ENCODE measurements at regions not wholly inside any gene's neighbourhood (a gene's known extent, or its start where the extent isn't known, plus 50 kb on each side); places are given as distances from the start of the nearest gene placed in this dataset.

DNA sequence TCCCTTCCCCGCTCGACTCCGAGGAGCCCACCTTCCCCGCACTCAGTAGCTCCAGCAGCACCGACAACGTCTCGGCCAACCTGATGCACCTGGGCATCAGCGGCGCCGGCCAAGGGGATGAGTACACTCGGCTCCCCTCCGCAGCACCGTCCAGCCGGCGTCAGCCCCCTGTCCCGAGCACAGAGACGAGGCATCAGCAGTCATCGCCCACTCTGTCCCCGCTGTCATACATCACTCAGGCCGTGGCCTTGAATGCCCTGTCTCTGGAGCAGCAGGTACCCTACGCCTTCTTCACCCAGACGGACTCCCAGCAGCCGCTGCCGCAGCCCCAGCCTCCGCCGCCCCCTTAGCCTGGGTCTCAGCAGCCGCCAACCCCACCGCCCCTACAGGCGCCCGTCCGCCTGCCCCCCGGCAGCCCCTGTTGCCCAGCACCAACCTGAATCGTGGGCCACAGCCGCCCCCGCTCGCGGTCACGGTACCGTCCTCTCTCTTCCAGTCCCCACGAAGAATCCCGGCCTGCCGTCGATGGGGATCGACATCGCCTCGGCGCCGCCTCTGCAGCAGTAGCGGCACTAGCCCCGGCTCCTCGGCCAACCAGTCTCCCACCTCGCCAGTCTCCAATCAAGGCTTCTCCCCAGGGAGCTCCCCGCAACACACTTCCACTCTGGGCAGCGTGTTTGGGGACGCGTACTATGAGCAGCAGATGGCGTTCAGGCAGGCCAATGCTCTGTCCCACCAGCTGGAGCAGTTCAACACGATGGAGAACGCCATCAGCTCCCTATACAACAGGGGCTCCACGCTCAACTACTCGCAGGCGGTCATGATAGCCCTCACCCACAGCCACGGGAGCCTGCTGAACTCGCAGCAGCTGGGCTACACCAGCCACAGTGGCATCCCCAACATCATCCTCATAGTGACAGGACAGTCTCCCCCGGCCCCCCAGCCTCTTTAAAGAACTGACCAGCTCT lies 1195.9 kb upstream of the CHAC2 start:
- 97% methylated on average over 65 of the region's 65 CpGs for WGBS
- H3K27me3 ChIP-seq (ENCODE audit: control insufficient read depth in 2 of 2, insufficient read depth in 1 of 2, low read length in 1 of 2) = no peaks in the 10 kb centered on the region
- peaks cover 2 to 25% of the 10 kb centered on the region in 2 donors for H3K9me3 ChIP-seq (ENCODE audit: control insufficient read depth in 2 of 2, insufficient read depth in 1 of 2, low read length in 1 of 2)
- DNase-seq (ENCODE audit: low read depth in 6 of 9, low spot score in 9 of 9) = no peak
- no peaks in the 10 kb centered on the region for H3K4me1 ChIP-seq (ENCODE audit: control insufficient read depth in 2 of 2, insufficient read depth in 2 of 2, low read length in 2 of 2)
- no peak overlapping the region for H3K4me3 ChIP-seq (ENCODE audit: low read length in 2 of 2)
- no peaks in the 10 kb centered on the region for H3K36me3 ChIP-seq (ENCODE audit: control insufficient read depth in 2 of 2, insufficient read depth in 2 of 2, low read length in 1 of 2)
- H3K27ac ChIP-seq (ENCODE audit: low read depth in 1 of 2, low read length in 1 of 2) = no peak overlapping the region

- Histone ChIP-seq H3K4me3 (ENCODE audit: low read length in 2 of 2) (no peak overlapping the region), H3K36me3 (ENCODE audit: control insufficient read depth in 2 of 2, insufficient read depth in 2 of 2, low read length in 1 of 2) (no peaks in the 10 kb centered on the region), H3K4me1 (ENCODE audit: control insufficient read depth in 2 of 2, insufficient read depth in 2 of 2, low read length in 2 of 2) (no peaks in the 10 kb centered on the region), H3K9me3 (ENCODE audit: control insufficient read depth in 2 of 2, insufficient read depth in 1 of 2, low read length in 1 of 2) (peaks cover 2 to 25% of the 10 kb centered on the region in 2 donors), H3K27me3 (ENCODE audit: control insufficient read depth in 2 of 2, insufficient read depth in 1 of 2, low read length in 1 of 2) (no peaks in the 10 kb centered on the region), H3K27ac (ENCODE audit: low read depth in 1 of 2, low read length in 1 of 2) (no peak overlapping the region)
- no peak for DNase-seq (ENCODE audit: low read depth in 6 of 9, low spot score in 9 of 9)
- WGBS = 98% methylated on average over 19 of the region's 19 CpGs
Observed at GRCh38 chr2:52570716-52571115, 1196.9 kb upstream of the CHAC2 start.

GRCh38 chr2:52563151-52563550 lies 1204.5 kb upstream of the CHAC2 start:
- 96% methylated on average over 3 of the region's 3 CpGs for WGBS
- Histone ChIP-seq H3K4me1 (ENCODE audit: control insufficient read depth in 2 of 2, insufficient read depth in 2 of 2, low read length in 2 of 2) (no peaks in the 10 kb centered on the region), H3K9me3 (ENCODE audit: control insufficient read depth in 2 of 2, insufficient read depth in 1 of 2, low read length in 1 of 2) (no peaks in the 10 kb centered on the region), H3K36me3 (ENCODE audit: control insufficient read depth in 2 of 2, insufficient read depth in 2 of 2, low read length in 1 of 2) (no peaks in the 10 kb centered on the region), H3K27ac (ENCODE audit: low read depth in 1 of 2, low read length in 1 of 2) (no peak overlapping the region), H3K27me3 (ENCODE audit: control insufficient read depth in 2 of 2, insufficient read depth in 1 of 2, low read length in 1 of 2) (no peaks in the 10 kb centered on the region), H3K4me3 (ENCODE audit: low read length in 2 of 2) (no peak overlapping the region)
- no peak for DNase-seq (ENCODE audit: low read depth in 6 of 9, low spot score in 9 of 9)

DNA sequence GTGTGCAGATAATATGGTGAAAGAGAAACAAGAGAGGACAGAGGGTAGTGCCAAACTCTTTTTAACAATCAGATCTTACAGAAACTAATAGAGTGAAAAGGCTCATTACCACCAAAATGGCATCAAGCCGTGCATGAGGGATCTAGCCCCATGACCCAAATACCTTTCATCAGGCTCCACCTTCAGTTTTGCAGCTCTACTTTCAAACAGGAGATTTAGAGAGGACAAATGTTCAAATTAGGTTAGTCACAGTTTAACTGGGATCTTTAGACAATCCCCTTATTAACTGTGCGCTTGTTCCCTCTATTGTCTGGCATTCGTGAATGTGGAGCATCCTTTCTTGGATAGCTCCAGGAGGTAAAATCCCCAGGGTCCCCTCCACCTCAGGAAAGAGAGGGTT lies 1209.3 kb upstream of the CHAC2 start:
- 89% methylated on average over 3 of the region's 3 CpGs for WGBS
- no peaks in the 10 kb centered on the region for H3K9me3 ChIP-seq (ENCODE audit: control insufficient read depth in 2 of 2, insufficient read depth in 1 of 2, low read length in 1 of 2)
- no peaks in the 10 kb centered on the region for H3K27me3 ChIP-seq (ENCODE audit: control insufficient read depth in 2 of 2, insufficient read depth in 1 of 2, low read length in 1 of 2)
- H3K4me3 ChIP-seq (ENCODE audit: low read length in 2 of 2) = no peak overlapping the region
- no peak overlapping the region for H3K27ac ChIP-seq (ENCODE audit: low read depth in 1 of 2, low read length in 1 of 2)
- no peak for DNase-seq (ENCODE audit: low read depth in 6 of 9, low spot score in 9 of 9)
- no peaks in the 10 kb centered on the region for H3K4me1 ChIP-seq (ENCODE audit: control insufficient read depth in 2 of 2, insufficient read depth in 2 of 2, low read length in 2 of 2)
- H3K36me3 ChIP-seq (ENCODE audit: control insufficient read depth in 2 of 2, insufficient read depth in 2 of 2, low read length in 1 of 2) = no peaks in the 10 kb centered on the region

GRCh38 chr2:52542297-52542696 lies 1225.3 kb upstream of the CHAC2 start:
- Histone ChIP-seq H3K4me1 (ENCODE audit: control insufficient read depth in 2 of 2, insufficient read depth in 2 of 2, low read length in 2 of 2) (no peaks in the 10 kb centered on the region), H3K27me3 (ENCODE audit: control insufficient read depth in 2 of 2, insufficient read depth in 1 of 2, low read length in 1 of 2) (no peaks in the 10 kb centered on the region), H3K9me3 (ENCODE audit: control insufficient read depth in 2 of 2, insufficient read depth in 1 of 2, low read length in 1 of 2) (peaks cover 1 to 19% of the 10 kb centered on the region in 2 donors), H3K4me3 (ENCODE audit: low read length in 2 of 2) (no peak overlapping the region), H3K27ac (ENCODE audit: low read depth in 1 of 2, low read length in 1 of 2) (no peak overlapping the region), H3K36me3 (ENCODE audit: control insufficient read depth in 2 of 2, insufficient read depth in 2 of 2, low read length in 1 of 2) (no peaks in the 10 kb centered on the region)
- DNase-seq (ENCODE audit: low read depth in 6 of 9, low spot score in 9 of 9) = no peak
- WGBS = 94% methylated on average over 10 of the region's 10 CpGs

DNA sequence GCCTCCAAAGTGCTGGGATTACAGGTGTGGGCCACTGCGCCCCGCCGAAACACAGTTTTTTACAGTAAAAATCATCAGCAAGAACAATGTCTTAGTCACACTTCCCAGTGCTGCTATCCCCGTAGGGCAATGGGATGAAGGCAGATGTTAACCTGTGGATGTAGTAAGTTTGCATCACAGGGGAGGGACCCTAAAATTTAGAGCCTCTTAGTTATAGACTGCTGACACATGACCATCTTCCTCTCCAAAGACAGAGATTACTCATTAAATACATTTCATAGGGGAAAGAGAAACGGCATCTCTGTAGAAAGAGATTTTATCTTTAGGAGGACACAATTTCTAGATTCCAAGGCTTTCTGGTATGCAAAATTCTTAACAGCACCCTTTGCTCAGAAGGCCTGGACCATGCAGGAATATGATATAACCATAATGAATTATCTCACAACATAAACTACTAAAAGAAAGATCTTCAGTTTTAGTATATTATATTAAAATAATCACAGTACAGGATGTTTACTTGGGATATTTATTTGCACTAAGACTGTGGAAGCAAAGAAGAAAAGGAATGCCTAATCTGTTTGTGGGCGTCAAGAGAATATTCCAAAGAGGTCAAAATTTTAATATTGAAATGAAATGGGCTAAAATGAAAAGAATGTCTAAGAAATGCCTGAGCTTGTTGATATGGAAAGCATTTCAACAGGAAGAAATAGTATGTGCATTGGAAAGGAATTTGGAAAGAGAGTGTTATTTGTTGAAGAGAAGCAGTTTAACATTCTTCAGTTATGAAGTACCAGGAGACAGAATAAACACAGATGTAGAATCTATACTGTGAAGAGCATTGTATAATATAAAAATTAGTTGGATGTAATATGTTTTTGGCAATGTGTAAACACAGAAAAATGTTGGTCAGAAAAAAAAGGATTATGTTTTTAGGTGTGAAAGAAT lies 1228.3 kb upstream of the CHAC2 start:
- no peaks in the 10 kb centered on the region for H3K4me1 ChIP-seq (ENCODE audit: control insufficient read depth in 2 of 2, insufficient read depth in 2 of 2, low read length in 2 of 2)
- 94% methylated on average over 6 of the region's 6 CpGs for WGBS
- peaks cover 0 to 10% of the 10 kb centered on the region in 2 donors for H3K9me3 ChIP-seq (ENCODE audit: control insufficient read depth in 2 of 2, insufficient read depth in 1 of 2, low read length in 1 of 2)
- H3K4me3 ChIP-seq (ENCODE audit: low read length in 2 of 2) = no peak overlapping the region
- DNase-seq (ENCODE audit: low read depth in 6 of 9, low spot score in 9 of 9) = no peak
- no peaks in the 10 kb centered on the region for H3K27me3 ChIP-seq (ENCODE audit: control insufficient read depth in 2 of 2, insufficient read depth in 1 of 2, low read length in 1 of 2)
- no peak overlapping the region for H3K27ac ChIP-seq (ENCODE audit: low read depth in 1 of 2, low read length in 1 of 2)
- no peaks in the 10 kb centered on the region for H3K36me3 ChIP-seq (ENCODE audit: control insufficient read depth in 2 of 2, insufficient read depth in 2 of 2, low read length in 1 of 2)

DNA sequence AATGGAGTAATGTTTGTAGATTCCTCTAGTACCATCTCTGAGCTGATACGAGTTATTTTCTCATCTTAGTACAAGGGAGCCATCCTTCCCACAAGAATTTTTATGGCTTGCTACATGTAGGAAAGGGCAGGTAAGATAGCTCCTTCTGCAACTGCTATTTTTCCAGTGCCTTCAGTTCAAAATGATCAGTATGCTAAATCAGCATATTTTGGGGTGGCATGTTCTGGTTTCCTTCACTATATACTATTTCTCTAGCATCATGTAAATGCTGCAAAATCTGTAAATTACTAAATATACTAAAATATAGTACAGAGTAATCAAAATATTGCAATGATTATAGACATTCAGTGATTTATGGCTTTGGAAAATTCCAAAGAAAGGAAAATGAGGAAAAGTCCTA lies 1230.0 kb upstream of the CHAC2 start:
- 65% methylated on average over 1 of the region's 1 CpG for WGBS
- no peaks in the 10 kb centered on the region for H3K36me3 ChIP-seq (ENCODE audit: control insufficient read depth in 2 of 2, insufficient read depth in 2 of 2, low read length in 1 of 2)

DNA sequence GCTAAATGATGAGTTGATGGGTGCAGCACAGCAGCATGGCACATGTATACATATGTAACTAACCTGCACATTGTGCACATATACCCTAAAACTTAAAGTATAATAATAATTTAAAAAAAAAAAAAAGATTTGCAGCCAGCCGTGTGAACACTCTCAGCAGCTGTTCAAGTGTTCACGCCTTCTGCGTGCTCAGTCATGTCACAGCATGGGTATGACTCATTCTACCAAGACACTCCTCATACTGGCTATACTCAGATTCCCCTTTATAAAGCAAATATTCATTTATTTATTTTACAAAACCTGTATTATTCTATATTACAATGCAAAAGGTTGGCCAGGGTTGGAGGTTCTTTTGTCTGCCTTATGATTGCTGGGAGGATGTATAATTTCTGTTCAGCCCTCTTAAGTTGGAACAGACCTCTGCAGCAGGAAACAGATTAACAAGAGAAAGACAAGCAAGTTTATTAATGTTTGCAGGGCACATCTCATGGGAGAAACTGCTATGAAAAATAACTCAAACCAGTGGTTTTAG lies 1230.6 kb upstream of the CHAC2 start:
- no peak overlapping the region for H3K4me3 ChIP-seq (ENCODE audit: low read length in 2 of 2)
- 91% methylated on average over 3 of the region's 3 CpGs for WGBS
- no peak for DNase-seq (ENCODE audit: low read depth in 6 of 9, low spot score in 9 of 9)
- H3K36me3 ChIP-seq (ENCODE audit: control insufficient read depth in 2 of 2, insufficient read depth in 2 of 2, low read length in 1 of 2) = no peaks in the 10 kb centered on the region
- H3K4me1 ChIP-seq (ENCODE audit: control insufficient read depth in 2 of 2, insufficient read depth in 2 of 2, low read length in 2 of 2) = no peaks in the 10 kb centered on the region
- no peaks in the 10 kb centered on the region for H3K27me3 ChIP-seq (ENCODE audit: control insufficient read depth in 2 of 2, insufficient read depth in 1 of 2, low read length in 1 of 2)
- H3K9me3 ChIP-seq (ENCODE audit: control insufficient read depth in 2 of 2, insufficient read depth in 1 of 2, low read length in 1 of 2) = no peaks in the 10 kb centered on the region
- no peak overlapping the region for H3K27ac ChIP-seq (ENCODE audit: low read depth in 1 of 2, low read length in 1 of 2)

More for the DNA sequence above, 1230.0 kb upstream of the CHAC2 start:
- DNase-seq (ENCODE audit: low read depth in 6 of 9, low spot score in 9 of 9) = no peak
- no peaks in the 10 kb centered on the region for H3K27me3 ChIP-seq (ENCODE audit: control insufficient read depth in 2 of 2, insufficient read depth in 1 of 2, low read length in 1 of 2)
- peaks cover 0 to 6% of the 10 kb centered on the region in 2 donors for H3K9me3 ChIP-seq (ENCODE audit: control insufficient read depth in 2 of 2, insufficient read depth in 1 of 2, low read length in 1 of 2)
- no peak overlapping the region for H3K27ac ChIP-seq (ENCODE audit: low read depth in 1 of 2, low read length in 1 of 2)
- no peak overlapping the region for H3K4me3 ChIP-seq (ENCODE audit: low read length in 2 of 2)
- H3K4me1 ChIP-seq (ENCODE audit: control insufficient read depth in 2 of 2, insufficient read depth in 2 of 2, low read length in 2 of 2) = no peaks in the 10 kb centered on the region

- WGBS = 79% methylated on average over 1 of the region's 1 CpG
- Histone ChIP-seq H3K4me1 (ENCODE audit: control insufficient read depth in 2 of 2, insufficient read depth in 2 of 2, low read length in 2 of 2) (no peaks in the 10 kb centered on the region), H3K9me3 (ENCODE audit: control insufficient read depth in 2 of 2, insufficient read depth in 1 of 2, low read length in 1 of 2) (no peaks in the 10 kb centered on the region), H3K27ac (ENCODE audit: low read depth in 1 of 2, low read length in 1 of 2) (no peak overlapping the region), H3K36me3 (ENCODE audit: control insufficient read depth in 2 of 2, insufficient read depth in 2 of 2, low read length in 1 of 2) (no peaks in the 10 kb centered on the region), H3K4me3 (ENCODE audit: low read length in 2 of 2) (no peak overlapping the region), H3K27me3 (ENCODE audit: control insufficient read depth in 2 of 2, insufficient read depth in 1 of 2, low read length in 1 of 2) (no peaks in the 10 kb centered on the region)
- DNase-seq (ENCODE audit: low read depth in 6 of 9, low spot score in 9 of 9) = no peak
Observed at GRCh38 chr2:52532956-52533355, 1234.6 kb upstream of the CHAC2 start.
